ENCODE measurements at regions not wholly inside any gene's neighbourhood (a gene's known extent, or its start where the extent isn't known, plus 50 kb on each side); places are given as distances from the start of the nearest gene placed in this dataset.

- no peak for TF ChIP-seq CTCF (IDR thresholded peaks at IDR 0.05; ENCODE audit: control insufficient read depth, extremely low read depth, insufficient read depth)
- DNase-seq (ENCODE audit: low read depth), result no peak
- H3K4me3 ChIP-seq (ENCODE audit: low read depth, low read length), result no peak overlapping the region
These were observed 708.0 kb downstream of the MED13L start for GRCh38 chr12:115569345-115570068.

GRCh38 chr12:115558281-115558680 lies 719.2 kb downstream of the MED13L start:
- DNase-seq (ENCODE audit: low read depth), result no peak
- no peak for TF ChIP-seq CTCF (IDR thresholded peaks at IDR 0.05; ENCODE audit: control insufficient read depth, extremely low read depth, insufficient read depth)
- no peak overlapping the region for H3K4me3 ChIP-seq (ENCODE audit: low read depth, low read length)

- H3K4me3 ChIP-seq (ENCODE audit: low read depth, low read length), result no peak overlapping the region
- no peak for DNase-seq (ENCODE audit: low read depth)
- TF ChIP-seq CTCF (IDR thresholded peaks at IDR 0.05; ENCODE audit: control insufficient read depth, extremely low read depth, insufficient read depth), result no peak
These were observed 723.9 kb downstream of the MED13L start for GRCh38 chr12:115553622-115554021.

GRCh38 chr12:115543269-115543668 lies 734.2 kb downstream of the MED13L start:
- H3K4me3 ChIP-seq (ENCODE audit: low read depth, low read length), result no peak overlapping the region
- no peak for DNase-seq (ENCODE audit: low read depth)
- no peak for TF ChIP-seq CTCF (IDR thresholded peaks at IDR 0.05; ENCODE audit: control insufficient read depth, extremely low read depth, insufficient read depth)

GRCh38 chr12:115542656-115543055 lies 734.8 kb downstream of the MED13L start:
- TF ChIP-seq CTCF (IDR thresholded peaks at IDR 0.05; ENCODE audit: control insufficient read depth, extremely low read depth, insufficient read depth), result no peak
- no peak overlapping the region for H3K4me3 ChIP-seq (ENCODE audit: low read depth, low read length)
- no peak for DNase-seq (ENCODE audit: low read depth)

- H3K4me3 ChIP-seq (ENCODE audit: low read depth, low read length), result no peak overlapping the region
- DNase-seq (ENCODE audit: low read depth), result no peak
- no peak for TF ChIP-seq CTCF (IDR thresholded peaks at IDR 0.05; ENCODE audit: control insufficient read depth, extremely low read depth, insufficient read depth)
These were observed 735.5 kb downstream of the MED13L start for GRCh38 chr12:115541891-115542421.

- DNase-seq (ENCODE audit: low read depth), result no peak
- no peak for TF ChIP-seq CTCF (IDR thresholded peaks at IDR 0.05; ENCODE audit: control insufficient read depth, extremely low read depth, insufficient read depth)
- no peak overlapping the region for H3K4me3 ChIP-seq (ENCODE audit: low read depth, low read length)
These were observed 749.0 kb downstream of the MED13L start for GRCh38 chr12:115528466-115528865.
